Astrocyte of the spinal cord (primary cell): ENCODE measurements at regions not wholly inside any gene's neighbourhood (a gene's known extent, or its start where the extent isn't known, plus 50 kb on each side); places are given as distances from the start of the nearest gene placed in this dataset.
"Not testable (repeated sequence)": the region's sequence is repeated elsewhere in the genome, so short reads cannot be mapped to it uniquely, and the experiment has no call there.

Experiments used
- DNase-seq: peaks from one replicate; pipeline ENCODE4 v3.0.0; 2011; ENCODE audit warnings: low read depth, low spot score
- H3K4me3 ChIP-seq: 2 replicates; pipeline ENCODE4 v1.5.1; 2011; ENCODE audit warnings: low read depth, mild to moderate bottlenecking, low read length, moderate library complexity
- in situ Hi-C: cut with HindIII; loops from 2 replicates; pipeline ENCODE4 v1.10.0; 2017; ENCODE audit warnings: low sequenced_read_pairs
- TF ChIP-seq, protein P1 (sequence below): IDR thresholded peaks from 2 replicates; pipeline ENCODE4 v1.5.1; 2012; ENCODE audit warnings: low read depth, mild to moderate bottlenecking, low read length, inconsistent platforms

DNA sequence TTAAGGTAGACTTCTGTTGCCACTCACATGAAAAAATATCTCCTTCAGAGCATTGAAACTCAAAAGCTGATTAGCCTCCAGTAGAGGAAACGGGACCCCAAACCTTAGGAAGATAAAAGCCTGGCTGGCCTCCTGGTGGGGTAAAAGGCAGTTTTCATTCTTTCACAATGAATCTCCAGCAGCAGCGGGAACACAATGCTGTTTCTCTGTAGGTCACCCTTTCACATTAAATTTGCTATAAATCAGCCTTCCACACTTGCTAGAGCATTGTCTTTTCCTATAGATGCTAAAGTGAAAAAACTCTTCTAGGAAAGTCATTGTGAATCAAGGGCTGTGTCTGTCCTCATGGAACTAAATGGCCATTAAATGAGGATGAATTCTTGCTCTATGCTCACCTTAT lies 207.3 kb upstream of the MAGEB2 start:
- no peak overlapping the region for H3K4me3 ChIP-seq
- in situ Hi-C loops, result no loop called here
- no peak for DNase-seq
- TF ChIP-seq, protein P1, sequence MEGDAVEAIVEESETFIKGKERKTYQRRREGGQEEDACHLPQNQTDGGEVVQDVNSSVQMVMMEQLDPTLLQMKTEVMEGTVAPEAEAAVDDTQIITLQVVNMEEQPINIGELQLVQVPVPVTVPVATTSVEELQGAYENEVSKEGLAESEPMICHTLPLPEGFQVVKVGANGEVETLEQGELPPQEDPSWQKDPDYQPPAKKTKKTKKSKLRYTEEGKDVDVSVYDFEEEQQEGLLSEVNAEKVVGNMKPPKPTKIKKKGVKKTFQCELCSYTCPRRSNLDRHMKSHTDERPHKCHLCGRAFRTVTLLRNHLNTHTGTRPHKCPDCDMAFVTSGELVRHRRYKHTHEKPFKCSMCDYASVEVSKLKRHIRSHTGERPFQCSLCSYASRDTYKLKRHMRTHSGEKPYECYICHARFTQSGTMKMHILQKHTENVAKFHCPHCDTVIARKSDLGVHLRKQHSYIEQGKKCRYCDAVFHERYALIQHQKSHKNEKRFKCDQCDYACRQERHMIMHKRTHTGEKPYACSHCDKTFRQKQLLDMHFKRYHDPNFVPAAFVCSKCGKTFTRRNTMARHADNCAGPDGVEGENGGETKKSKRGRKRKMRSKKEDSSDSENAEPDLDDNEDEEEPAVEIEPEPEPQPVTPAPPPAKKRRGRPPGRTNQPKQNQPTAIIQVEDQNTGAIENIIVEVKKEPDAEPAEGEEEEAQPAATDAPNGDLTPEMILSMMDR, result no peak

DNA sequence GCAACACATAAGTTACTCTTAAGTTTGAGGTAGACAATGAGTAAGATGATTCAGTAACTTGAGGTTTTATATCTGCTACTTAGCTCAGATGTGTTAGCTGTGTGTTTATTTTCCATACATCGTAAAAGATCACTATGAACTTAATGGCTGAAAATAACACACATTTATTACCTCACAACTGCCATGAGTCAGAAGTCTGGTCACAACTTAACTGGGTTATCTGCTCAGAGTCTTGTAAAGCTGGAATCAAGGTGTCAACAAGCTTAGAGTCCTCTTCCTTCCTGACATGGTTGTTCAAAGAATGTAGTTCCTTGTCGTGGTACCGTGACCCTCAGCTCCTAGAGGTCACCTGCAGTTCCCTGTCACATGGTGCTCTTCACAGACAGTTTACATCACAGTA lies 204.9 kb upstream of the MAGEB2 start:
- in situ Hi-C loops, result no loop called here
- TF ChIP-seq, protein P1, result no peak
- no peak overlapping the region for H3K4me3 ChIP-seq
- DNase-seq, result no peak

DNA sequence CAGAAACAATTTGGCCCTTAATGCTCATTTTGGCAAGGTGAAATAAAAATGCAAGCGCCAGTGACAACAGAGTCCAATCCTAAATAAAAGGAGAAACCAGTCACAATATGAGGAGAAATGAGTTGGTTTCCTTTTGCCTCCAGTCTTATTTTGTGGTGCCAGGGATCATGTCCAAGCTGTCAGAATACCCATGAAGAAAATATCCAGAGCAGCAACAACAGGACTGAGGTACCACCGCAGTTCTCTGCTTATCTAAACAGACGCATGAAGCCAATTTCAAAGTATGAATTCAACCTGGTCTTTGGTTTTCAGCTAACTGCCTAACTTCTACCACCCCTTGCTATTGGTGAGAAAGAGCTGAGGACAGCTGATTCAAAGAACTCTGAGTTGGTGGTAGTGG lies 199.9 kb upstream of the MAGEB2 start:
- TF ChIP-seq, protein P1, result no peak
- no peak overlapping the region for H3K4me3 ChIP-seq
- in situ Hi-C loops, result no loop called here
- no peak for DNase-seq

DNA sequence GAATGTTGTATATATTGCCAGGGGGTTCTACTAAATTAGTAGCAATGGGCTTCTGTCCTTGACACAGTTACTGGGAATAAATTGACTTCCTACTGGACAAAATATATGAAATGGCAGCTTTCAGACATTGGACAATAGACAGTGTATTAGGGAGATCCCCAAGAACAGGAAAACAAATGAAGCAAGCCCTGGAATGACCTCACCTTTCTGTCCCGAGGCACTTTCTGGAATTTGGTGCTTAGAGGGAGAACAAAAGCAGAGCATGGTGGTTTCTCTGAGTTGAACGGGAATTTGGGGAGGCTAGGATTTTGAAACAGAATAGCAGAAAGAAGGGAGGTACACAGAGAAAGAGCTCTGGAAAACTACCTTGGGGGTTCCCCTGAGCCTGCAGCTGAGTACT lies 187.7 kb upstream of the MAGEB2 start:
- in situ Hi-C loops, result no loop called here
- TF ChIP-seq, protein P1, result no peak

DNA sequence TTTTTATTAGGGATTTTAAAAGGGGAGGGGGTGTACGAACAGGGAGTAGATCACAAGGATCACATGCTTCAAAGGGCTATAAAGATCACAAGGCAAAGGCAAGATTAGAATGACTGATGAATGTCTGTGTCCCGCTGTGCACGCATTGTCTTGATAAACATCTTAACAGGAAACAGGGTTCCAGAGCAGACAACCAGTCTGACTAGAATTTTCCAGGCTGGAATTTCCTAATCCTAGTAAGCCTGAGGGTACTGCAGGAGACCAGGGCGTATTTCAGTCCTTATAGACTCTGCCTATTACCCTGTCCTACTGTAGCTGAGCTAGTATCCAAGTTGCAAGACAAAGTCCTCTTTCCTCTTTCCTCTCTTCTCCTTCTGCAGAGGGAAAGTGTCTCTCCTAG lies 179.0 kb upstream of the MAGEB2 start:
- in situ Hi-C loops, result not testable (repeated sequence)

More for the DNA sequence above, 187.7 kb upstream of the MAGEB2 start:
- DNase-seq, result no peak
- no peak overlapping the region for H3K4me3 ChIP-seq

DNA sequence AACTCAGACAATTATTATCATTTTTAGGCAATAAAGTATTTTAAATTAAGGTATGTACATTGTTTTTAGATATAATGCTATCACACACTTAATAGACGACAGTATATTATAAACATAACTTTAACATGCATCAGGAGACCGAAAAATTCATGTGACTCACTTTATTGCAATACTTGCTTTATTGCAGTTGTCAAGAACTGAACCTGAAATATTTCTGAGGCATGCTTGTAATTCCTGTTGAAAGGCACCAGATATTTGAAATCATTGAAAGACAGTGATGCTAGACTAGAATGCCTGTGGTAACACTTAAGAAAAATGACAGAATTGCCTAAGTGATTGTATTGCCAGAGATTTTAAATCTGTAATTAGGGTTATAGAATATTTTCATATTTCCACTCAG lies 175.6 kb upstream of the MAGEB2 start:
- in situ Hi-C loops, result no loop called here
- TF ChIP-seq, protein P1, result no peak
- no peak overlapping the region for H3K4me3 ChIP-seq
- DNase-seq, result peak; percentile 2

More for the DNA sequence above, 179.0 kb upstream of the MAGEB2 start:
- H3K4me3 ChIP-seq, DNase-seq: not testable (repeated sequence)

DNA sequence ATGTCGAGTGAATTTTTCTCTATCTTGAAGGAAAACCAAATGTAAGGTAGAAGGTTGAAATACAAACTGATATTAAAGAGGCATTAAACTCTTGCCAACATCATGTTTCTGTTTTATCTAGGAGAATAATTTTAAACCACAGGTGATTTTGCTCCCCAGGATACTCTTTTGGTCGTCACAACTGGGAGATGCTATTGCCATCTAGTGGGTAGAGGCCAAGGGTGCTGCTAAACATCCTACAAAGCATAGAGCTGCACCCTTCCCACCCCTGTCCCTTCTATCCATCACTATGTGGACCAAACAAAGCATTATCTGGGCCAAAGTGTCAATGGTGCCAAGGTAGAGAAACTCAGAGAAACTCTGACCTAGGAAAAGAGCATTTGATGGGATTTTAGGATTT lies 154.6 kb upstream of the MAGEB2 start:
- DNase-seq, result peak; percentile 1
- no peak overlapping the region for H3K4me3 ChIP-seq
- in situ Hi-C loops, result no loop called here
- TF ChIP-seq, protein P1, result peak; percentile 49
